ENCODE measurements at regions not wholly inside any gene's neighbourhood (a gene's known extent, or its start where the extent isn't known, plus 50 kb on each side); places are given as distances from the start of the nearest gene placed in this dataset.

- TF ChIP-seq ZC3H8 (IDR thresholded peaks at IDR 0.05) (no peak), MYNN (IDR thresholded peaks at IDR 0.05) (no peak), MYNN (CRISPR knock-in tag; IDR thresholded peaks at IDR 0.05) (no peak), ZNF354B (CRISPR knock-in tag; IDR thresholded peaks at IDR 0.05) (no peak), SRSF7 (optimal IDR thresholded peaks at IDR 0.05; ENCODE audit: low read depth, low read length) (no peak), RBM17 (IDR thresholded peaks at IDR 0.05; ENCODE audit: borderline replicate concordance, low read depth, low read length) (no peak), ARID3B (CRISPR knock-in tag; IDR thresholded peaks at IDR 0.05; ENCODE audit: borderline replicate concordance) (no peak), MAFK (IDR thresholded peaks at IDR 0.05; ENCODE audit: low read length) (no peak), GATAD2A (IDR thresholded peaks at IDR 0.05) (no peak), ID3 (CRISPR knock-in tag; IDR thresholded peaks at IDR 0.05) (no peak), ID3 (tag; IDR thresholded peaks at IDR 0.05) (peak; percentile 76; the same call in 1 of the 2 replicates), ZNF398 (CRISPR knock-in tag; IDR thresholded peaks at IDR 0.05) (no peak), CAMTA2 (CRISPR knock-in tag; conservative IDR thresholded peaks at IDR 0.05) (no peak), TEAD1 (CRISPR knock-in tag; IDR thresholded peaks at IDR 0.05) (no peak), NR2C2 (CRISPR knock-in tag; IDR thresholded peaks at IDR 0.05) (no peak), NR2C2 (tag; IDR thresholded peaks at IDR 0.05) (no peak), ZFP91 (CRISPR knock-in tag; IDR thresholded peaks at IDR 0.05) (no peak), ATF4 (CRISPR knock-in tag; IDR thresholded peaks at IDR 0.05) (no peak), THRB (CRISPR knock-in tag; conservative IDR thresholded peaks at IDR 0.05) (no peak), ADNP (tag; IDR thresholded peaks at IDR 0.05) (no peak), MAX (CRISPR knock-in tag; IDR thresholded peaks at IDR 0.05) (no peak; the same call in 1 of the 2 replicates), ZNF764 (CRISPR knock-in tag; IDR thresholded peaks at IDR 0.05; ENCODE audit: low read depth) (no peak), ZSCAN29 (IDR thresholded peaks at IDR 0.05) (no peak)
These were observed 245.4 kb upstream of the POU3F1 start (continued) for GRCh38 chr1:38291906-38292521.

Measured in K562 (cell line).